ENCODE measurements at regions not wholly inside any gene's neighbourhood (a gene's known extent, or its start where the extent isn't known, plus 50 kb on each side); places are given as distances from the start of the nearest gene placed in this dataset.

DNA sequence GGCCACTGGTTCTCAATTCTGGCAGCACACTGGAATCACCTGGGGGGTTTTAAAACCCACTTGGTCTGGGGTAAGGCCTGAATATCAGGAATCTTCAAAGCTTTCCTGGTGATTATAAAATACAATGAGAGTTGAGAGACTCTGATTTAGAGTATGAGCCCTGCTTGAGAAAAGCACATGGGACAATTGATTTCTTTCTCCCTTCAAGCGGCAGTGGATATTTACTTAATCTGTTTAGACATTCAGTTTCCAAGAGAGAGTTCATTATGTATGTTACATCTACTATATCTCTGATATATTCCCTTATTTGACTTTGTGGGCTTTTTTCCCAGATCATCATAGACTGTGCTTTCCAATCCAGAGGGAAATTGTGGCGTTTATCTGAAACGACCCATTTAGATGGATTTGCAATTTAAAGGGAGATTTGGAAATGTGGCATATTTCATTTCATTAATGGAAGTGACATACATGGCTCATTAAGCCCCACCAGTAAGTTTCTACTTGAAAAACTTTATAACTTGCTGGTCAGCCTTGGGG is 171.2 kb upstream of the PFN2 start:
- TF ChIP-seq, protein P1, sequence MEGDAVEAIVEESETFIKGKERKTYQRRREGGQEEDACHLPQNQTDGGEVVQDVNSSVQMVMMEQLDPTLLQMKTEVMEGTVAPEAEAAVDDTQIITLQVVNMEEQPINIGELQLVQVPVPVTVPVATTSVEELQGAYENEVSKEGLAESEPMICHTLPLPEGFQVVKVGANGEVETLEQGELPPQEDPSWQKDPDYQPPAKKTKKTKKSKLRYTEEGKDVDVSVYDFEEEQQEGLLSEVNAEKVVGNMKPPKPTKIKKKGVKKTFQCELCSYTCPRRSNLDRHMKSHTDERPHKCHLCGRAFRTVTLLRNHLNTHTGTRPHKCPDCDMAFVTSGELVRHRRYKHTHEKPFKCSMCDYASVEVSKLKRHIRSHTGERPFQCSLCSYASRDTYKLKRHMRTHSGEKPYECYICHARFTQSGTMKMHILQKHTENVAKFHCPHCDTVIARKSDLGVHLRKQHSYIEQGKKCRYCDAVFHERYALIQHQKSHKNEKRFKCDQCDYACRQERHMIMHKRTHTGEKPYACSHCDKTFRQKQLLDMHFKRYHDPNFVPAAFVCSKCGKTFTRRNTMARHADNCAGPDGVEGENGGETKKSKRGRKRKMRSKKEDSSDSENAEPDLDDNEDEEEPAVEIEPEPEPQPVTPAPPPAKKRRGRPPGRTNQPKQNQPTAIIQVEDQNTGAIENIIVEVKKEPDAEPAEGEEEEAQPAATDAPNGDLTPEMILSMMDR (IDR thresholded peaks at IDR 0.05), result no peak
- TF ChIP-seq EZH2 (IDR thresholded peaks at IDR 0.05; ENCODE audit: borderline replicate concordance, insufficient read depth, low read depth, low read length, poor library complexity, severe bottlenecking), result no peak
